Hematopoietic multipotent progenitor cell treated with erythropoietin and hydrocortisone succinate and interleukin-3 and kit ligand, for 6 days (in vitro differentiated cells): ENCODE measurements at regions not wholly inside any gene's neighbourhood (a gene's known extent, or its start where the extent isn't known, plus 50 kb on each side); places are given as distances from the start of the nearest gene placed in this dataset.
A peak's percentile ranks its signal among the peaks of the same experiment; 100 is the strongest.

Experiments used
- DNase-seq: peaks from one replicate; pipeline ENCODE4 v3.0.0-alpha.2; 2015

- DNase-seq: no peak
Observed at GRCh38 chr20:23203310-23203709, 117.2 kb upstream of the CD93 start.

GRCh38 chr20:23201658-23202057 lies 115.5 kb upstream of the CD93 start:
- no peak for DNase-seq

- peak; percentile 42 for DNase-seq
Observed at GRCh38 chr20:23200914-23201313, 114.8 kb upstream of the CD93 start.

- no peak for DNase-seq
Observed at GRCh38 chr20:23200413-23200812, 114.3 kb upstream of the CD93 start.

GRCh38 chr20:23199356-23199755 lies 113.2 kb upstream of the CD93 start:
- DNase-seq: no peak

GRCh38 chr20:23198815-23199214 lies 112.7 kb upstream of the CD93 start:
- DNase-seq: no peak

GRCh38 chr20:23197836-23198235 lies 111.7 kb upstream of the CD93 start:
- no peak for DNase-seq

- DNase-seq: peak; percentile 8
Observed at GRCh38 chr20:23195636-23196035, 109.5 kb upstream of the CD93 start.

GRCh38 chr20:23193801-23194384 lies 107.8 kb upstream of the CD93 start:
- DNase-seq: peak; percentile 81

GRCh38 chr20:23192469-23192868 lies 106.3 kb upstream of the CD93 start:
- DNase-seq: no peak

GRCh38 chr20:23190557-23190956 lies 104.4 kb upstream of the CD93 start:
- DNase-seq: no peak

GRCh38 chr20:23189854-23190253 lies 103.7 kb upstream of the CD93 start:
- no peak for DNase-seq

GRCh38 chr20:23189341-23189740 lies 103.2 kb upstream of the CD93 start:
- no peak for DNase-seq

- no peak for DNase-seq
Observed at GRCh38 chr20:23188377-23189169, 102.4 kb upstream of the CD93 start.

- DNase-seq: peak; percentile 59
Observed at GRCh38 chr20:23187751-23188150, 101.6 kb upstream of the CD93 start.

GRCh38 chr20:23186808-23187207 lies 100.7 kb upstream of the CD93 start:
- no peak for DNase-seq

GRCh38 chr20:23180451-23180921 lies 94.4 kb upstream of the CD93 start:
- no peak for DNase-seq

- DNase-seq: no peak
Observed at GRCh38 chr20:23179766-23180403, 93.8 kb upstream of the CD93 start.

GRCh38 chr20:23178806-23179205 lies 92.7 kb upstream of the CD93 start:
- peak; percentile 54 for DNase-seq

GRCh38 chr20:23174821-23175220 lies 88.7 kb upstream of the CD93 start:
- no peak for DNase-seq

- no peak for DNase-seq
Observed at GRCh38 chr20:23167431-23167830, 81.3 kb upstream of the CD93 start.

- no peak for DNase-seq
Observed at GRCh38 chr20:23166563-23166962, 80.4 kb upstream of the CD93 start.

GRCh38 chr20:23165964-23166363 lies 79.8 kb upstream of the CD93 start:
- no peak for DNase-seq

- no peak for DNase-seq
Observed at GRCh38 chr20:23165307-23165750, 79.2 kb upstream of the CD93 start.
